ENCODE measurements at regions not wholly inside any gene's neighbourhood (a gene's known extent, or its start where the extent isn't known, plus 50 kb on each side); places are given as distances from the start of the nearest gene placed in this dataset.
"Not testable (repeated sequence)": the region's sequence is repeated elsewhere in the genome, so short reads cannot be mapped to it uniquely, and the experiment has no call there.

GRCh38 chr5:78718824-78719223 lies 70.3 kb upstream of the LHFPL2 start:
- H3K9me3 ChIP-seq: no peaks in the 10 kb centered on the region
- H3K27ac Mint-ChIP-seq (ENCODE audit: unreplicated experiment): peak overlapping the region; percentile 40
- ChIA-PET POLR2A (no interaction called here), CTCF (no interaction called here)
- H3K4me1 ChIP-seq: peaks cover 38% of the 10 kb centered on the region
- TF ChIP-seq CTCF (IDR thresholded peaks at IDR 0.05; ENCODE audit: insufficient read depth in 1 of 2, low read depth in 1 of 2, low read length in 1 of 2, severe bottlenecking in 1 of 2, unreplicated experiment in 1 of 2): no peak
- no peaks in the 10 kb centered on the region for H3K27me3 Mint-ChIP-seq (ENCODE audit: insufficient read depth, unreplicated experiment)
- H3K27me3 ChIP-seq (replicated peaks; ENCODE audit: control insufficient read depth, insufficient read depth, low read length): no peaks in the 10 kb centered on the region
- no TSS peak for BruUV-seq (replicated peaks)
- no peak overlapping the region for H3K4me3 Mint-ChIP-seq (ENCODE audit: unreplicated experiment)
- H3K9me3 Mint-ChIP-seq (ENCODE audit: unreplicated experiment): peaks cover 9% of the 10 kb centered on the region
- peaks cover 16% of the 10 kb centered on the region for H3K4me1 Mint-ChIP-seq (ENCODE audit: low read depth, unreplicated experiment)
- no peak for DNase-seq
- intact Hi-C loops (cut with micrococcal nuclease; ENCODE audit: unreplicated experiment): no loop called here
- H3K4me3 ChIP-seq (ENCODE audit: low read depth, low read length): no peak overlapping the region
- H3K36me3 Mint-ChIP-seq (ENCODE audit: insufficient read depth, unreplicated experiment): no peaks in the 10 kb centered on the region
- H3K36me3 ChIP-seq (ENCODE audit: control insufficient read depth, insufficient read depth, low read length): no peaks in the 10 kb centered on the region

DNA sequence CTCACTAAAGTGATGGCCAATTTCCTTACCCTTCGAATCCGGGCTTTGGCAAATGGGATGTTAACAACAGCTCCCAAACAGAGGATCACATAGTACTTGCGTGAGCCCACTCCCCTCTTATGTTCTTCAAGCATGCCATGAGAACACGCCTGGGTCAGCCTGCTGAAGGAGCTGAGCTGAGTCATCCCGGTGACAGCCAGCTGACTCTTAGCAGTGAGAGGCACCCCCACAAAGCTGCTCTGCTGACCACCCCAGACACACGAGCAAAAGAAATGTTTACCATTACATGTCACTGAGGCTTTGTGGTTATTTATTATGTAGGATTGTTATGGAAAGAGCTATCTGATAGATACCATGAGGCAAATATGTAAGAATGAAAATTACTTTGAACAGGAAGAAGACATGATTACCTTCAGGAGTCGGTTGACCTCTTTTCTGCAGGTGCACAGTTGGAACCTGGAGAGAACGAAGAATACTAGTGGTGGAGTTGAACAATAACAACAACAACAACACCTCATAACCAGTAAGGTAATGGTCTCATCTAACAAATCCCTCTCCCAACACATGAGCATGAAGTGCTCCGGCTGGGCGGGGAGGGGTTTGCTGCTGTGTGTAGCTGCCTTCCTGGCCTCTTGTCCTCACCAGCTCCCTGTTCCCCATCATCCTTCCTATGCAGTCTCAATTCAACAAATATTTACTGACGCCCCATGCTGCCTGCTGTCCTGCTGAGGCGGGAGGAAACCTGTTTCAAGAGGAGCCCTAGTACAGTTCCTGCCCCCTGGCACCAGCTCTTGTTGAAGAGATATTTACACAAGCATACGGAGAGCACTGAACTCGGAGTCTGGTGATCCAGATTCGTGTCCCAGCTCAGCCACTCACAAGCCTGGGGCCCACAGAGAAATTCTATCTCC lies 69.4 kb upstream of the LHFPL2 start:
- no peaks in the 10 kb centered on the region for H3K27me3 ChIP-seq (replicated peaks; ENCODE audit: control insufficient read depth, insufficient read depth, low read length)
- ChIA-PET CTCF (no interaction called here), POLR2A (no interaction called here)
- no peak for DNase-seq
- peaks cover 38% of the 10 kb centered on the region for H3K4me1 ChIP-seq
- no peak overlapping the region for H3K27ac Mint-ChIP-seq (ENCODE audit: unreplicated experiment)
- TF ChIP-seq CTCF (IDR thresholded peaks at IDR 0.05; ENCODE audit: insufficient read depth in 1 of 2, low read depth in 1 of 2, low read length in 1 of 2, severe bottlenecking in 1 of 2, unreplicated experiment in 1 of 2): no peak
- no peaks in the 10 kb centered on the region for H3K36me3 Mint-ChIP-seq (ENCODE audit: insufficient read depth, unreplicated experiment)
- H3K9me3 Mint-ChIP-seq (ENCODE audit: unreplicated experiment): peaks cover 1% of the 10 kb centered on the region
- no peaks in the 10 kb centered on the region for H3K9me3 ChIP-seq
- intact Hi-C loops (cut with micrococcal nuclease; ENCODE audit: unreplicated experiment): no loop called here
- no peaks in the 10 kb centered on the region for H3K36me3 ChIP-seq (ENCODE audit: control insufficient read depth, insufficient read depth, low read length)
- peaks cover 16% of the 10 kb centered on the region for H3K4me1 Mint-ChIP-seq (ENCODE audit: low read depth, unreplicated experiment)
- H3K27me3 Mint-ChIP-seq (ENCODE audit: insufficient read depth, unreplicated experiment): no peaks in the 10 kb centered on the region
- H3K4me3 Mint-ChIP-seq (ENCODE audit: unreplicated experiment): no peak overlapping the region
- H3K4me3 ChIP-seq (ENCODE audit: low read depth, low read length): no peak overlapping the region
- BruUV-seq (replicated peaks): no TSS peak

DNA sequence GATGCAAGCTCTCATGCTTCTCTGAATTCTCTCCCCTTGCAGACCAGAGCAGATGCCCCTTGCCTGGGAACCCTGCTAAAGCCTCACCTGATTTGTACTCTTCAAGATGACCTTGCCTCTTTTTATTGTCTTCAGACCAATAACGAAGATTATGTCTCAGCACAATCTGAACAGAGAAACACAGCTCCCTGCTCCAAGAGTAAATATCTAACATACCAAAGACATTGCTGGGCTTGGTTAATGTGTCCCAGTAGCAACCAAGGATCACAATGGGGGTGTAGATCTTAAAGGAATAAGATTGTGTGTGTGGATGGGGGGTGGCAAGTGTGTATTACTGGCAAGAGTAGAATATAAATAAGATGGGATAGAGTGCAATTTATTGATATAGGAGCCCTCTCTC lies 67.6 kb upstream of the LHFPL2 start:
- peaks cover 16% of the 10 kb centered on the region for H3K4me1 Mint-ChIP-seq (ENCODE audit: low read depth, unreplicated experiment)
- H3K9me3 Mint-ChIP-seq (ENCODE audit: unreplicated experiment): peaks cover 2% of the 10 kb centered on the region
- no peak for TF ChIP-seq CTCF (IDR thresholded peaks at IDR 0.05; ENCODE audit: insufficient read depth in 1 of 2, low read depth in 1 of 2, low read length in 1 of 2, severe bottlenecking in 1 of 2, unreplicated experiment in 1 of 2)
- DNase-seq: peak in 1 of 2 experiments; percentile 21
- H3K4me1 ChIP-seq: peaks cover 28% of the 10 kb centered on the region
- ChIA-PET CTCF (interaction anchor here (0.7 kb wide), 1 partner anchor 41 kb away, joined by 6 read pairs; no protein-coding TSS in a partner anchor), POLR2A (interaction anchor here (0.6 kb wide), 1 partner anchor 68 kb away, joined by 5 read pairs; the partner anchor contains the start of gene LHFPL2)
- H3K27ac Mint-ChIP-seq (ENCODE audit: unreplicated experiment): peak overlapping the region; percentile 12
- H3K27me3 Mint-ChIP-seq (ENCODE audit: insufficient read depth, unreplicated experiment): no peaks in the 10 kb centered on the region
- H3K27me3 ChIP-seq (replicated peaks; ENCODE audit: control insufficient read depth, insufficient read depth, low read length): no peaks in the 10 kb centered on the region
- no peak overlapping the region for H3K4me3 Mint-ChIP-seq (ENCODE audit: unreplicated experiment)
- H3K9me3 ChIP-seq: no peaks in the 10 kb centered on the region
- intact Hi-C loops (cut with micrococcal nuclease; ENCODE audit: unreplicated experiment): no loop called here
- BruUV-seq (replicated peaks): no TSS peak
- no peaks in the 10 kb centered on the region for H3K36me3 Mint-ChIP-seq (ENCODE audit: insufficient read depth, unreplicated experiment)
- H3K4me3 ChIP-seq (ENCODE audit: low read depth, low read length): no peak overlapping the region
- H3K36me3 ChIP-seq (ENCODE audit: control insufficient read depth, insufficient read depth, low read length): no peaks in the 10 kb centered on the region

- H3K4me1 Mint-ChIP-seq (ENCODE audit: low read depth, unreplicated experiment); CTCF ChIA-PET; H3K27me3 ChIP-seq (replicated peaks; ENCODE audit: control insufficient read depth, insufficient read depth, low read length); DNase-seq; H3K36me3 ChIP-seq (ENCODE audit: control insufficient read depth, insufficient read depth, low read length); H3K27me3 Mint-ChIP-seq (ENCODE audit: insufficient read depth, unreplicated experiment); H3K9me3 Mint-ChIP-seq (ENCODE audit: unreplicated experiment); H3K27ac Mint-ChIP-seq (ENCODE audit: unreplicated experiment); H3K36me3 Mint-ChIP-seq (ENCODE audit: insufficient read depth, unreplicated experiment); H3K4me3 ChIP-seq (ENCODE audit: low read depth, low read length); BruUV-seq (replicated peaks); intact Hi-C loops (cut with micrococcal nuclease; ENCODE audit: unreplicated experiment); H3K4me3 Mint-ChIP-seq (ENCODE audit: unreplicated experiment); H3K9me3 ChIP-seq: not testable (repeated sequence)
- peaks cover 19% of the 10 kb centered on the region for H3K4me1 ChIP-seq
- POLR2A ChIA-PET: interaction anchor here (0.6 to 0.7 kb wide), 2 partner anchors 67 to 343 kb away, joined by 4 to 5 read pairs; partner anchors contain the start of gene LHFPL2
Measured at GRCh38 chr5:78715351-78715750, 66.8 kb upstream of the LHFPL2 start.

GRCh38 chr5:78711670-78712069 lies 63.1 kb upstream of the LHFPL2 start:
- POLR2A ChIA-PET; H3K9me3 Mint-ChIP-seq (ENCODE audit: unreplicated experiment); H3K27me3 Mint-ChIP-seq (ENCODE audit: insufficient read depth, unreplicated experiment); H3K36me3 ChIP-seq (ENCODE audit: control insufficient read depth, insufficient read depth, low read length); H3K9me3 ChIP-seq; H3K4me3 Mint-ChIP-seq (ENCODE audit: unreplicated experiment); intact Hi-C loops (cut with micrococcal nuclease; ENCODE audit: unreplicated experiment); H3K4me1 ChIP-seq; H3K4me3 ChIP-seq (ENCODE audit: low read depth, low read length); BruUV-seq (replicated peaks); H3K27ac Mint-ChIP-seq (ENCODE audit: unreplicated experiment); H3K4me1 Mint-ChIP-seq (ENCODE audit: low read depth, unreplicated experiment); CTCF ChIA-PET; H3K36me3 Mint-ChIP-seq (ENCODE audit: insufficient read depth, unreplicated experiment); H3K27me3 ChIP-seq (replicated peaks; ENCODE audit: control insufficient read depth, insufficient read depth, low read length); DNase-seq: not testable (repeated sequence)
